Kidney (tissue), 13 donors: ENCODE measurements at regions not wholly inside any gene's neighbourhood (a gene's known extent, or its start where the extent isn't known, plus 50 kb on each side); places are given as distances from the start of the nearest gene placed in this dataset.

Experiments
- DNase-seq, 5 donors: peaks; one replicate each; pipeline ENCODE4 v3.0.0-alpha.2; 2013 to 2020
- FAIRE-seq: peaks from 2 replicates; lab custom pipeline; 2012; peaks lifted over from hg19 to GRCh38; lab: Jason Lieb, UNC
- H3K27ac ChIP-seq, 2 donors: one replicate each; pipeline ENCODE4 v1.7.0; 2013; ENCODE audit warnings: low read depth in 2 of 2, low read length in 2 of 2, inconsistent platforms in 1 of 2
- H3K27me3 ChIP-seq: one replicate; pipeline ENCODE4 v1.7.1; 2013; ENCODE audit warnings: low read length, inconsistent platforms; ENCODE audit not compliant: control insufficient read depth, insufficient read depth
- H3K36me3 ChIP-seq, 3 donors: one replicate each; pipeline versions ENCODE4 v1.7.0 to v1.7.1; 2013; ENCODE audit warnings: low read length in 3 of 3, control low read depth in 1 of 3, inconsistent platforms in 1 of 3; ENCODE audit not compliant: insufficient read depth in 3 of 3, control insufficient read depth in 2 of 3
- H3K4me1 ChIP-seq, 3 donors: one replicate each; pipeline versions ENCODE4 v1.7.0 to v1.7.1; 2013; ENCODE audit warnings: low read length in 3 of 3, inconsistent platforms in 1 of 3, low read depth in 1 of 3; ENCODE audit not compliant: control insufficient read depth in 2 of 3, insufficient read depth in 2 of 3
- H3K4me3 ChIP-seq, 3 donors: one replicate each; pipeline versions ENCODE4 v1.7.0 to v1.8.1; 2013; ENCODE audit warnings: low read length in 3 of 3, control low read depth in 1 of 3, inconsistent platforms in 1 of 3
- H3K9ac ChIP-seq, 3 donors: one replicate each; pipeline versions ENCODE4 v1.7.0 to v1.7.1; 2013; ENCODE audit warnings: low read length in 3 of 3, control low read depth in 1 of 3, inconsistent platforms in 1 of 3
- H3K9me3 ChIP-seq, 3 donors: one replicate each; pipeline versions ENCODE4 v1.7.0 to v1.7.1; 2013; ENCODE audit warnings: low read length in 3 of 3, control low read depth in 1 of 3, inconsistent platforms in 1 of 3; ENCODE audit not compliant: control insufficient read depth in 2 of 3, insufficient read depth in 1 of 3
- CTCF ChIP-seq: IDR thresholded peaks from 3 replicates; pipeline ENCODE4 v1.5.1; 2012; ENCODE audit warnings: mild to moderate bottlenecking, moderate library complexity, borderline replicate concordance; ENCODE audit not compliant: insufficient read depth; ENCODE audit errors: extremely low read depth
- intact Hi-C: fragments of 100-400 bp; cut with DNase I; formaldehyde crosslinking; loops from one replicate; pipeline ENCODE4 v1.11.1; 2022
- donor health status: control.
- donor health status: control.
- donor health status: control.
- donor health status: control.
- donor health status: control.
- donor health status: DM: yes; HTN: yes; CAD: no.
- donor health status: Normal renal cell carcinoma (clear cell type).

- Histone ChIP-seq H3K36me3 (no peaks in the 10 kb centered on the region), H3K9ac (no peak overlapping the region), H3K4me1 (no peaks in the 10 kb centered on the region), H3K27me3 (no peaks in the 10 kb centered on the region), H3K9me3 (no peaks in the 10 kb centered on the region), H3K4me3 (no peak overlapping the region), H3K27ac (no peak overlapping the region)
- FAIRE-seq (no peak), DNase-seq (no peak)
- intact Hi-C loops, result no loop called here
- no peak for TF ChIP-seq CTCF
These were observed 368.2 kb downstream of the KCTD16 start for GRCh38 chr5:144538845-144539244.
